ENCODE measurements at regions not wholly inside any gene's neighbourhood (a gene's known extent, or its start where the extent isn't known, plus 50 kb on each side); places are given as distances from the start of the nearest gene placed in this dataset.
A peak's percentile ranks its signal among the peaks of the same experiment; 100 is the strongest.

DNA sequence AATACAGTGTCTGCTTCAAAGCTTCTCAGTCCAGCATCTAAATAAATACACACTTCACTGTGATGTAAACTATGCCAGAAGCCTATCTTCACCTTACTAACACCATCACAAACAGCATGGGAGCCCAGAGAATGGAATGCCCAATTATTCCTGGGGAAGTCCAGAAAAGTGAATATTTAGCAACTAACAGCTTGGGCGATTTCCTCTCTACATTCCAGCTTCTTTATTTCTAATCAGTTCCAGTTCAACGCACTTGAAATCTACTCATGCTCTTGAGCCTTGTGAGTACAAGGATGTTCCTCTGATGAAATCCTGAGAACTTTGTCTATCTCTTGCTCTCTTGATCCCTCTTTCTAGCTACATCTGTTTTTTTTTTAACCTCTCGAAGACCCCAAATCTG is 100.4 kb upstream of the C9orf72 start:
- DNase-seq, result no peak

DNA sequence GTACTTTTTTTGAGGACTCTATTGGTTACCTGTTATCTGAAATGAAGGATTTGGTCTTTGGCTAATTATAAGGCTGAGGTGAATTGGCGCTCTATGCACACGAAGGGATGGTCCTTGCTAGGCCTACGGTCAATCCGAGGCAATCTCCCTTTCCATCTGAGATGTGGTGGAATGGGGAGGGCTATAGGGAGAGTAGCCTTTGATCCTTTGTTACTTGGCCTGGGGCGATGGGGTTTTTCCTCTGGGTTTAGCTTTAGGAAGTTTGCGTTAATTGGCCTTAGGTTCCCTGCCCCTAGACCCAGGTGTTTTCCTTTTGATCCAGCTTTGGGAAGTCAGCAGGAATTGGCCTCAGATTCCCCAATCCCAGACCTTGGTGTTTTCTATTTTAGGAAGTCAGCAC is 102.1 kb upstream of the C9orf72 start:
- DNase-seq, result no peak

DNA sequence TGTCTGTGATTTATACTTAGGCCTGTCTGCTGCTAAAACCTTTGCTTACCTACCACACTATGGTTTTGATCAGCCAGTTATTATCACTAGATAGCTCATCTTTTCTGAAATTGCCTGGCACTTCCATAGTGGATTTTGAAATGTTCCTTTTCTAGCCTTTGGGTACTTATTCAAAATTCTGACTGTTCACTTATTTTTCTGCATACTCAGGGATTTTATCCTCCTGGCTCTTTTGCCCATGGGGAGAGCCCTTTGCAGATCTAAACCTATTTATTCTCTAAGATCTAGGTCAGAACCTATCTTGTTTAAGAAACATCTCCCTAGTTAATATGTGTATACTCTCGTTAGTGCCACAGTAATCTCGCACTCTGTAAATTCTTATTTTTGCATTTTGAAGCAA is 103.5 kb upstream of the C9orf72 start:
- no peak for DNase-seq

DNA sequence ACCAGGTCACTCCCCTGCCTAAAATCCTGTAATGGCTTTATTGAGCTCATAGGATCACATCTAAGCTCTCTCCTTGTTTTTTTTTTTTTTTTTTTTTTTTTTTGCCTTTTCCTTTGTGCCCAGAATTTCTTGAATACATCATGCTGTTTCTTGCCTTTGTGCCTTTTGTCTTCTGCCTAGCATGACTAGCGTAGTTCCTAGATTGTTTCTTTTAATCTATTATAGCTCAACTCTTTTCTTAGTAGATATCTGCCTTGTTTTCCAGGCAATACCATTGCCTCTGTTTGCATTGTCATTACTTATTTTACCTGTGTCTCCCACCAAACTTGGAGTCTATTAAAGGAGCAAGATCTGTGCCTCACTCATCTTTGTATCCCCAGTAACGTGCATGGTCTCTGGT is 106.1 kb upstream of the C9orf72 start:
- no peak for DNase-seq

DNA sequence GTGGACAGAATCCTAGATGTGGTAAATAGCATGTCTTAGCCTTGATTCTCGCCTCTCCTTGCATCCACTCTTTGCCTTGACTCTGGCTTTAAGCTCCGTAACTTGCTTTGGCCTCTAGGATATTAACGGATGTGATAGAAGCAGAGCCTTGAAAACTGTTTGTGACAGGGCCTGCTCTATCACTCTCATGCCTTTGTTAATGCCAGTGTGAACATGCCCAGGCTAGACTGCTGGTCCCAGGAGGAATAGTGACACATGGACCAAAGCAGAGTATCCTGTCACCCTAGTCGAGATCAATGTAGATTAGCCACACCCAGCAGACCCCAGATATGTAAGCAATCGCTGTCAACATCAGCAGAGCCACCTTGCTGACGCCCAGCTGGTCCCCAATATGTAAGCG is 109.9 kb upstream of the C9orf72 start:
- DNase-seq, result no peak

DNA sequence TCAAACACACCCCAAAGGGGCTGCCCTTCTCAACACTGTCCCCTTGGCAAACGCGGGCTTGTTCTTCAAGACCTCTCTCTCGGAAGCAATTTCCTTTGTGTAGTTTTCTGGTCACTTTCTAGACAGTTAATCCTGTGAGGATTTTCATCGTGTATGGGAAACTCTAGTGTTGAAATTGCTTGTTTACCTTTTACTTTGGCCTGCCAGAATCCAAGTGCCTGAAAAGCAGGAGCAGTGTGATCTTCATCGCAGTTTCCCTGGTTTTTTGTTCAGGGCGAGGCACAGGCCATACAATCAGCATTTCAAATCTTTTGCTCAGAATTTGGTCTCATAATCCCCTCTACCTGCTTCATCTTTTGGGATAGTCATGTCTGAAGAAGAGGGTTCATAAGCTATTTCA is 115.7 kb upstream of the C9orf72 start:
- no peak for DNase-seq

DNA sequence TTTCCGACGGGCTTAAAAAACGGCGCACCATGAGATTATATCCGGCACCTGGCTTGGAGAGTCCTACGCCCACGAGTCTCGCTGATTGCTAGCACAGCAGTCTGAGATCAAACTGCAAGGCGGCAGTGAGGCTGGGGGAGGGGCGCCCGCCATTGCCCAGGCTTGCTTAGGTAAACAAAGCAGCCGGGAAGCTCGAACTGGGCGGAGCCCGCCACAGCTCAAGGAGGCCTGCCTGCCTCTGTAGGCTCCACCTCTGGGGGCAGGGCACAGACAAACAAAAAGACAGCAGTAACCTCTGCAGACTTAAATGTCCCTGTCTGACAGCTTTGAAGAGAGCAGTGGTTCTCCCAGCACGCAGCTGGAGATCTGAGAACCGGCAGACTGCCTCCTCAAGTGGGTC is 117.5 kb upstream of the C9orf72 start:
- DNase-seq, result peak; percentile 32

DNA sequence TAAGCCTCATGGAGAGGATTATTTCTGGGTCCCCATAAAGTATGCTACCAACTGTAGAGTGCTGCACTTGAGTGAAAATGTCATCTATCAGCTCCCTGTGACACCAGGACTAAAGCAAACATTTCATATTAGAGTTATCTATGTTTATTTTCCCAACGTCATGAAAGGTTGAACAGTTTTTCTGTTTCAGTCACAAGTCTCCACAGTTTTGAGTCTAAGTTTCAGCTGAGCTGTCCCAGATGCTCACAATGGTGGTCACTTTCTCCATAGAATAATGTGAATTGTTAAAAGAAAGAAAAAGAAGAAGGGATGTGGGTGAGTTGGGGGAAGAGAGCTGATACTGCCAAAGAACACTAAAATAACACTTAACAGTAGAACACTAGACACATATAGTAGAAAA is 126.3 kb upstream of the C9orf72 start:
- DNase-seq, result no peak

DNA sequence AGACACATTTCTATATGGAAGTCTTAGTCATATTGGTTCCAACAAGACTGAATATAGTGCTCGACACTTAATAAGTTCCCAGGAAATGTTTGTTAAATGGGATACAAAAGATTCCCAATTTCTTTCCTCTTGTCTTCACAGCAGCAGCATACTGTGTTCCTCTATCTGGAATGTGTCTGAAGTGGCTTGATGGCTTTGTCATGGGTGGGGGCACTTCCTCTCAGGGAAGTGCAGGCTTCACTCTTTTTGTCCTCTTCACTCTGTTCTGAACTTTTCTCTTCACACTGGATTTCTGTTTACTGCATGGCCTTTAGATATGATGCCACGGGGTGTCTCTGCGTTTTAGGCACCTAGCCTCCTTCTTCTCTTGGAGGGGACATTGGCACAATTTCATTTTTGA is 127.7 kb upstream of the C9orf72 start:
- DNase-seq, result no peak

DNA sequence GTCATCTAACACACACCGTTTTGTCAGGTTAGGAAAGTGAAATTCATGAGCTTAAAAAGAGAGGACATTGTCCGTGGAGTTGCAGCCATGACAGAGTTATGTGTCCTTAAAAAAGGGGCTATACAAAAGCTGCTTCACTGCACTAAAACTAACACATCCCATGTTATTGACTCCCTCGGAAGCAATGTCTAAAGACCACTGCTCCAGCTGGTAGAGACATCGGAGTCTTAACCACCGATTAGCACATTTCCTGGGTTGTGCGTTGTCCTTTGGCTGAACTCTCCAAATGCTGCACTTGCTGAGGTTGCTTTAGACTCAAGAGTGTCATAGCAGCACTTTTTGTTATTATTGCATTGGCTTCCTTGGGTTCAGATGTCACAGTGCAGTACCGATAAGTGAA is 128.3 kb upstream of the C9orf72 start:
- DNase-seq, result no peak

DNA sequence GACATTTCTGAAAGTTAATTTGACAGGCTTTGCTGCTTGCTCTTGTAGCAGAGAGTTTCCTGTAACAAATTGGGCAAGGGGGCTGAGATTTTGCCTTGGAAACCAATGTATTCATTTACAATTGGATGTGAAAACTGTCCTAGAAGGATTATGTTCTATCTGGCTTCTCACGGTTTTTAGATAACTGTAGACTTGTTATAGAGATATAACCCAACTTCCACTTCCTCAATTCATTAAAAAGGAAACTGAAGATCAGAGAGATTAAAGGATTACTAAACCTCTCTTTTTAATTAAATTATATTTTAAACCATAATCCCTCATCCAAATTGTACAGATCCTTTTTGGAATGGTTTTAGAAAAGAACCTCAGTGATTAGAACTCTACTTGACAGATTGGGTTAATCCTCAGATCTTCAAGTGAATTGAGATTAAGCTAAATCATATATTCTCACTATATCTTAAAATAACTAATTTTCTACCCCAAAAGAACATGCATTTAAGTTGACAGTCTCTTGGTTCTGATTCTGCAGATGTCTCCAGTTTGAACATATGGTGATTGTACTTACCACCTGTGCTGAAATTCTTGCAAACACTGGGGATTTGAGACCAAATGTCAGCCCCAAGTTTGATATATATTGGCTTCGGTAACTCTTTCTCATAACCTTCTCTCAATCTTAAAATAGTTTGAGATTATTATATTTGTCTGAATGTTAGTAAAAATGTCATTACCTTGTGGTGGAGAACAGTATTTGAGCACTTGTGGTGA is 130.1 kb upstream of the C9orf72 start:
- DNase-seq, result no peak

DNA sequence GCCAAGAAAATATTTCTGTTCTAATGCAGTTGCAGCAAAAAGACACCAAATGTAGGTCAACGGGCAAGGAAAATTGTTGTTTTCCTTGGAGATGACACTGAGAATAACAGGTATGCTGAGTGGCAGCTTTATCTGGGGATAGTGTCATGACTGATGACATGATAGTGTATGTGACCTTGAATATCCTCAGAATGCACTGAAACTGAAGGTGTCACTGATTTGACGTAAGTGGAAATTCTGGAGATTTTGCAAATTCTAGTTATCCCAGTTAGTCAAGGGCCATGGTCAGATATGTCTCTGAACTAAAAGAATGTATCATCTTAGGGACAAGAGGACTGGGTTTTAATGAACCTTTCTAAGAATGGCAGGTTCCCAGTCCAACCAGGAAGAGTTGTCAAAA is 138.0 kb upstream of the C9orf72 start:
- DNase-seq, result no peak

DNA sequence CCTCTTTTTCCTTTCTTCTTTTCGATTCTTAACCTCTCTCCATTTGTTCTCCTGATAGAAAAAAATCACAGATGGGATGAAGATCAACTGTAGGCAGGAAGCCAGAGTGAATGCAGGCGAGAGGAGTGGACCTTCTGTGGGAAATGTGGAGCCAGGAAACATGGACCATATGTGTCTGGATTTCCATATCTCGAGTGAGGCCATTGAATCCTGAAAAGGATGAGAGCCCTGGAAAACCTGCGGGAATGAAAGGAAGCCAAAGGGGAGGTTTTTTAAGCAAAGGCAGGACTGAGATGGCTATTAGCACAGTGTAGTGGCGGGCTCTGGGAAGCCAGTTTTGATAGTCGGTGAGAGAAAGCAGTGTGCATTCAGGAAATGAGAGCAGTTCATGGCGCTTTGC is 139.5 kb upstream of the C9orf72 start:
- no peak for DNase-seq

DNA sequence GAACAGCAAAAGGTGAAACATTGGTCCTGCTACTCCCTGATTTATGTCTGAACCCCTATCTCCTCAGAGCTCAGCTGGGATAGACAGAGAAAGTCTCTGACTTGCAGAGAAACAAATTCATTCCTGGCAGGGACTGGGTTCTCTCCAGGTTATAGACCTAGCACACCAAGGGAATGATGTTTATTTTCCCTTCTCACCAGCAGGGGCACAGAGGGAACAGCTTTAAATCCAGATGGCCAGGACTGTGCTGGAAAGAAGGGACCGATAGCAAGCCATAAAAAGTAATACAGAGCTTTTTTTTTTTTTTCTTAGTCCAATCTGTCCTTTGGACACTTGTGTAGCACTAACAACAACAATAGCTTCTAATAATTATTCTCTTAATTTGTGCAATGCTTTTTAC is 141.1 kb upstream of the C9orf72 start:
- peak; percentile 17 for DNase-seq

DNA sequence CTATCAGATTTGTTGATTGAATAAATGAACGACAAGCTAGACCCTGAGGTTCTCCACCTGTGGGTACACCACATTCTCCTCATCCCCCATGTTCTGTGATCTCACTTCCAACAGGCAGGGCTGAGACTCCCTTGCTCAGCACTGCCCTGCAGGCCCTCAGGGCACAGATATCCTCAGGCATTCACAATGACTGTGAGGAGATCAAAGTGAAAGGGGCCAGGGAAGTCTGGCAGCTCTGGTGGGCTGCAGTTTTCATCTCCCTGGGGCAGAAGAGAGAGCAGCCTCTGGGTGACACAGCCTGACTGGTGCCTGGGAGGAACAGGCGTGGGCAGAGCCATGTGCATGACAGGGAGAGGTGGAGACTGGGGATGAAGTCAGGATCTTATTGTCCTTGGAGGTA is 142.4 kb upstream of the C9orf72 start:
- no peak for DNase-seq

DNA sequence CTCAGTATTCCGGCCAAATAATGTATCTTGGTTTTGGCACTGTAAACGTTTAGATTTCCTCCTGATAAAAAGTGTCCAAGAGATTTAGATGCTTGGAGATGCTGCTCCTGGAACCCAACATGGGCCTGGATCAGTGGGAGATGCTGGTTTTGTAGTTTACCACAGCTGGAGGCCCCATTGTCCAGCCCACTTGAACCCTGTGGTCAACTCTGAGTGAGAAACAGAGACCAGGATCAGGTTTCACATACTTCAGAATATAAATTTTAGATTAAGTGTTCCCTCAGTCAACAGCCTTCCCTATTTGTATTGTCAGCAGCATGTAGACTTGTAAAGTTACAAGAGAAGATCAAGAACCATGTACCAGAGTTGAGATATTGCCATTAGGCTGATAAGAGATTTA is 144.7 kb upstream of the C9orf72 start:
- DNase-seq, result no peak

DNA sequence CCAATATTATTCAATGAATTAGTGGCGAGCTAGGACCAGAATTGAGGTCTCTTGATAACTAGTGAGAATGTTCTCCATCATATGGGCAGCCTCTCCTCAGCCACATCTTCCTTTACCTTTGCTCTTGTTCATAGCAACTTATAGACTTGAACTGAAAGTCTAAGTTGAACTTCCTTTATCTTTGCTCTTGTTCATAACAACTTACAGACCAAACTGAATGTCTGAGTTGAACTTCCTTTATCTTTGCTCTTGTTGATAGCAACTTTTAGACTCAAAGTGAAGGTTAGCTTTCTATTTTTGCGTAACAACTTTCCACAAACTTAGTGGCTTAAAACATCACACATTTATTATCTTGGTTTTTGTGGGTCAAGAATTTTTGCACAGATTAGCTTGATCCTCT is 146.4 kb upstream of the C9orf72 start:
- DNase-seq, result no peak

DNA sequence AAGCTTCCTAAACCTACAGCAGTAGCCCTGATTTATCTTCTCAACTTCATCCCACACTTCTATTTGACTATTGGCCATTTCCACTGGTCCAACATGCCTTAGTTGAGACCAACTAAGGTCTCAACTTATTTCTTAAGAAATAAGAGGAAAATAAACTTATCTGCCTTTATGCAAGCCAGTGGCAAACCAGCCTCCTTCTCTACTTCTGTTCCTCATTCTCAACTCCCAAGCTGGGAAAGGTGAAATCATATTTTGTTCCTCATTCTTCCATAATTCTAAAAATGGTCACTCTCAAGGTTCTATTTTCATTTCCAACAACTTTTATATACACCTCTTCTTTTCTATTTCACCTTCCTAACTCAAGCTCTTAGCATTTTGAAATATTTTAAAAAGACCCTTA is 149.6 kb upstream of the C9orf72 start:
- DNase-seq, result no peak

DNA sequence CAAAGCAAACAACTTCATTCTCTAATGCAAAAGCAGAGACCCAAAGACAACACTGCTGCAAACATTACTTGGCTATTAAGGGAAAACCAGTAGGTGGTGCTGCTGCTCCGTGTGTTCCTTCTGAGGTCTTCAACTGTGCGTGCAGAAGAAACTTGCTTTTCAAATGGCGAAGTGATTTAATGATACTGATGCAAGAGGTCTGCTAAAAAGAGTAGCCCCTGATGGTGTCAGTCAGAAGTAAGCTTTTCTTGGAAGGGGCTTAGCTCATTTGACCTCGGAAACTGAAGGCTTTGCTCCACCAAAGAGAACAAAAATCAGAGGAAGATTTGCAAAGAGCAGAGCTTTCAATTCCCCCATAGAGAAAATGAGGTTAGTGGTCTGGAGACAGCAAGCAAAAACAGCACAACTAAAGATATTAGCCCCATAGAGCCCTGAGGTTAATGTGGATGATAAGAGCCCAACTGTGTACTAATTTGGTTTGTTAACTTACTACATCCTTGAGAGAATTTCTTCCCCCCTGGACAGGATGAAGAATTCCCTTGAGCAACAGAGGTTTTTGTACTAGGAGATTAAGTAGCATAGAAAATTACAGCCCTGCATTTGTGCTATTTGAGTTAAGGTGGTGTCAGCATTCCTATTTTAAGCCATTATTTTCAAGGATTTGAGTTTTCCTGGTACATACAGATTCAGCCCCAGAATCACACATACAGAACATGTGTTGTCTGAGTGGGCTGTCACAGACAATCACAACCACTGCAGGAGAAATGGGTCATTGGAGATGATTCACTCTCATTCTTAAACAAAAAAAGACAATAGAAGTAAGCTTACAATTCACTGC is 153.2 kb upstream of the C9orf72 start:
- DNase-seq, result peak; percentile 77

DNA sequence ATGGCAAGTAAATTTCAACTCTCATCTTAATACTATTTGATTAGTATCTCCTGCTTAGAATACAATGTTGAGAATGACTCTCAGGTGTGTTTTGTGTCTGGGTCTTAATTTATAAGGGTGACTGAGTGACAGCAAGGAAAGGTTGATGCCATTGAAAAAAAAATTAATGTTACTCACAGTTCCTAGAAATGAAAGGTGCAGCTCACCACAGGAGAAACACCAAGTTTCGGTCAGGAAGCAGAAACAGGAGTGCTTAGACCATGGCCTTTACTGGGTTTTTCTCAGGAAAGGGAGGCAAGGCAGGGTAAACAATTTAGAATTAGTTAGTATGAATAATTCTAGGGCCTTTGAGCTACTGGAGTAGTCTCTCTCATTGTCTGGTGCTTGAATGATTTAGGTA is 159.2 kb upstream of the C9orf72 start:
- DNase-seq, result no peak

DNA sequence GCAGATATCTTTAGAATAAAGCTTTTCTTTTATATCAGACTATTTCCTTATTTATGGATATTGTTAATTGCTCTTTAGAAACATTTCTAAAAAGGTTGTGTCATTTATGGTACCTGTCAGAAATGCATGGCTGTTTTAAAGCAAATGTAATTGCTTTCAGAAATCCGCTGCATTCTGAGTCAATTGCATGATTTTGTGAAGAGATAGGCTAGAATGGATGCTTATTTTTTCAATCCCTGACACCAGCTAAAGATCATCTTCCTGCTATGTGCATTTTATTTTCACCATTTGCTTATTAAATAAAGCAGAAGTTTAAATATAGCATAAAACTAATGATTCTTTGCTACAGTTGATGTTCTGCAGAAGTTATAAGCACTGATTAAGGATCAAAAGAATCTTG is 170.2 kb upstream of the C9orf72 start:
- no peak for DNase-seq

DNA sequence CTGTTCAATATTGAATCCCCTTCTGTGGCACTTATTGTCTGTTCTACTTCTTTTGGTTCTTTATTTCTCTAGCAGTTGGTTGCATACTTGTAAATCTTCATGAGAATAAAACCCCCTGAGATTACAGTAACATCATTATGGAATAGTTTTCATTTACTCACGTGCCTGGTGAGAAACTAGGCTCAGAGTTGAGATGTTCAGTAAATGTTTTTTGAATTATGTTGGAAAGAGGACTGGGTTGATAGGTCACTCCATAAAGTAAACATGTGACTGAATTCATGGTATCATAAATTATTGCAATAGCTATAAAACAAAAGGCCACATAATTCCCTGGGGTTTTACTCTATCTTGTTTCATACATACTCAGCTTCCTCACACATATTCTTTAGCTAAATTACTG is 174.2 kb upstream of the C9orf72 start:
- DNase-seq, result no peak

DNA sequence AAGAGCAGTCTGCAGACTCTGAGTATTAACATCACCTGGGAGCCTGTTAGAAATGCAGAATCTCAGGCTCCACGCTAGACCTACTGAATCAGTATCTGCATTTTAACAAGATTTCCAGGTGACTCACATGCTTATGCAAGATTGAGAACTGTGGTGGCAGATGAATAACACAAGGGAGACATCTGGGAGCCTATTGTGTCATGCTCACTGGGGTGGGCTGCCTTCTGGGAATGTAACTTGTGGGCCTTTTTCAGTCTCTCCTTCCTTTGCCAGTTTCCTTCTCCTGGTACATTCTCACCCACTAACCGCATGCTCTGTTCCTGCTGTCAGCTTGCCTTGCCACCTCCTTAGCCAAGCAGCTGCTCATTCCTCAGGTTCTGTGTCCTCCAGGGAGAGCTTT is 176.6 kb upstream of the C9orf72 start:
- DNase-seq, result no peak

DNA sequence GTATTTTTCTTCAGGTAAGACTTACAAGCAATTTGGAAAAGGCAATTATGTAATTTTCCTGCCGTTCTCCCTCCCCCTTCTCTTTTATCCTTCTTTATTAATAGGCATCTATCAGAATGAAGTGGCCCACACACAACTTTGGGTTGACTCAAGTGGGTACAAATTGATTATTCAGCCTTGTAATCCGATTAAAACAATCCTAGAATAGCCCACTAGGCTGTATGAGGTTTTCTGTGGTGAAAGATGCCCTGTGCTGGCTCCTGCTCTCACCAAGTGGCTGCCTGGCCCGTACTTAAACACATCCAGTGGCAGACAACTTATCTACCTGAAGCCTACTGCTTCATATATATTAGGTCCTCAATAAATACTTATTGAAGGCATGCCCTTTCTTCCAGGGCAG is 177.3 kb upstream of the C9orf72 start:
- DNase-seq, result no peak

DNA sequence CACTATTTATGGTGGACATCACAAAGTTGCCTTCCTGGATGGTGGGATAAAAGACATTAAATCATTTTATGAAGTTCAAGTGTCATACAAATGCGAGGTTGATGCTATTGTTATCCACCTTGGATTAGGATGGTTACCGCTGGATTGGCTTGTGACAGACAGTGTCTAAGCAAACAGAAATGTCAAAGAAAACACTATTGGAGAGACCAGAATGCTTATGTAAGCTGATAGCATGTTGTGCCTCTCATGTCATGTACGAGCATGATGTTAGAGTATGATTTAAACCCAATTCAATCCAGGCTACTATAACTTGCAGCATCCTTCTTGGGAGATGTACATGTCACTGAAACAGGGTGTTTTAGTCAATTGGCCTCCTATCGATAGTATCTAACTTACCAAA is 178.8 kb upstream of the C9orf72 start:
- no peak for DNase-seq
